Bronchial epithelial cell (primary cell): ENCODE measurements at regions not wholly inside any gene's neighbourhood (a gene's known extent, or its start where the extent isn't known, plus 50 kb on each side); places are given as distances from the start of the nearest gene placed in this dataset.
A peak's percentile ranks its signal among the peaks of the same experiment; 100 is the strongest.

Experiments used
- DNase-seq: peaks from one replicate; pipeline ENCODE4 v3.0.0-alpha.2; 2010; ENCODE audit warnings: low read depth
- FAIRE-seq: peaks from 2 replicates; lab custom pipeline; 2011; peaks lifted over from hg19 to GRCh38; lab: Jason Lieb, UNC
- H3K27me3 ChIP-seq: 2 replicates; pipeline ENCODE4 v1.5.1; 2011; ENCODE audit warnings: low read length; ENCODE audit not compliant: control insufficient read depth, insufficient read depth
- H3K36me3 ChIP-seq: 2 replicates; pipeline ENCODE4 v1.5.1; 2011; ENCODE audit warnings: low read length; ENCODE audit not compliant: control insufficient read depth, insufficient read depth
- H3K4me3 ChIP-seq: 2 replicates; pipeline ENCODE4 v1.5.1; 2011; ENCODE audit warnings: mild to moderate bottlenecking, low read depth, low read length, control low read depth
- TF ChIP-seq, protein P1 (sequence below): IDR thresholded peaks from 2 replicates; pipeline ENCODE4 v1.5.1; 2011; ENCODE audit warnings: mild to moderate bottlenecking, moderate library complexity, low read length, control low read depth, inconsistent platforms; ENCODE audit not compliant: insufficient read depth, severe bottlenecking

DNA sequence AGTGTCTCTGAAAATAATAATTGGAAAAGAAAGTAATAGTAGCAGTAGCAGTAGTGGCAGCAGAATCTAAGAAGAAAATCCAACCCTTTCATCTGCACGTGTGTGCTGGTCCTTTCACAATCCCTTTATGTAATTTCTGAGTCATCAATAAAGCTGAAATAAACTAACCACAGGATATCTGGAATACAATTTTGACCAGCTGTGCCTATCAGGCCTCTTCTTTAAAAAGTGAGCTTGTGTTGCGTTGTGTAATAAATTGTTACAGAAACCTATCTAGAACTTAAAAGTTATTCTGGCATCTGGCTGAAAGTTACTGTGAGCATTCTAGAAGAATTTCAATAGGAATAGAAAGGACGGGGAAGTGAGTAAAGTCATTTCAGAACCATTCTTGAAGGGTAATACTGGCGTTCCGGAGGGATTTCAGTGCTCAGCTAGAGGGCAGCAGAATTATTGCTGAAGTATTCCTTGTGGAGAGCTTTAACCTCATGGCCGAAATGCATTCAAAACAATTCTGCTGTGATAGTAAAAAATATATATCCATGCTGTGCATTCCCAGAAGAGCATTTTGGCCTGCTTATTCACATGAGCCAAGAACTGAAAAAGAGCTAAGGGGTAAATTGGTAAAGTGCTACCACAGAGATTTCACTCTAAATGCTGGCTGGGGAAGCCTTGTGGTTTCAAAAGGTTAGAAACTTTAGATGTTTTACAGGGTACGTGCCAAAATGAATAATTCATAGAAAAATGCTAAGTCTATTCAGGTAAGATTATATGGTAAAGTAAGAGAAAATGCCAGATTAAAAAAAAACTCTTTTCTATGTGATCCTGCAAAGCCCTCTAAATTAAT is 260.6 kb downstream of the NKX6-1 start:
- DNase-seq (peak; percentile 38), FAIRE-seq (no peak)
- TF ChIP-seq, protein P1, sequence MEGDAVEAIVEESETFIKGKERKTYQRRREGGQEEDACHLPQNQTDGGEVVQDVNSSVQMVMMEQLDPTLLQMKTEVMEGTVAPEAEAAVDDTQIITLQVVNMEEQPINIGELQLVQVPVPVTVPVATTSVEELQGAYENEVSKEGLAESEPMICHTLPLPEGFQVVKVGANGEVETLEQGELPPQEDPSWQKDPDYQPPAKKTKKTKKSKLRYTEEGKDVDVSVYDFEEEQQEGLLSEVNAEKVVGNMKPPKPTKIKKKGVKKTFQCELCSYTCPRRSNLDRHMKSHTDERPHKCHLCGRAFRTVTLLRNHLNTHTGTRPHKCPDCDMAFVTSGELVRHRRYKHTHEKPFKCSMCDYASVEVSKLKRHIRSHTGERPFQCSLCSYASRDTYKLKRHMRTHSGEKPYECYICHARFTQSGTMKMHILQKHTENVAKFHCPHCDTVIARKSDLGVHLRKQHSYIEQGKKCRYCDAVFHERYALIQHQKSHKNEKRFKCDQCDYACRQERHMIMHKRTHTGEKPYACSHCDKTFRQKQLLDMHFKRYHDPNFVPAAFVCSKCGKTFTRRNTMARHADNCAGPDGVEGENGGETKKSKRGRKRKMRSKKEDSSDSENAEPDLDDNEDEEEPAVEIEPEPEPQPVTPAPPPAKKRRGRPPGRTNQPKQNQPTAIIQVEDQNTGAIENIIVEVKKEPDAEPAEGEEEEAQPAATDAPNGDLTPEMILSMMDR: no peak

DNA sequence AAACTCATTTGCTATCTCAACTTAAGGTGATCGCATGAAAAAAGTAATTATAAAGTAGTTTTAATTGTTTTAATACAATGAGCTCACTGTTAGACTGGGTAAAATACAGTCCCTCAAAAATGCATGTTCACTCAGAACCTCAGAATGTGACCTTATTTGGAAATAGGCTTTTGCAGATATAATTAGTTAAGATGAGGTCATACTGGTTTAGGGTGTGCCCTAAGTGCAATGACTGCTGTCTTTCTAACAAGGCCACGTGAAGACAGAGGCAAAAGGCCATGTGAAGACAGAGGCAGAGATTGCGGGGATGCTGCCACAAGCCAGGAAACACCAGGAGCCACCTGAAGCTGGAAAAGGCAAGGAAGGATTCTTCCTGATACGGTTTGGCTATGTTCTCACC is 262.1 kb downstream of the NKX6-1 start:
- DNase-seq (peak; percentile 7), FAIRE-seq (no peak)
- Histone ChIP-seq H3K4me3 (no peak overlapping the region), H3K36me3 (no peaks in the 10 kb centered on the region), H3K27me3 (no peaks in the 10 kb centered on the region)
- TF ChIP-seq, protein P1: no peak

More for the DNA sequence above, 260.6 kb downstream of the NKX6-1 start:
- Histone ChIP-seq H3K27me3 (no peaks in the 10 kb centered on the region), H3K36me3 (no peaks in the 10 kb centered on the region), H3K4me3 (no peak overlapping the region)

DNA sequence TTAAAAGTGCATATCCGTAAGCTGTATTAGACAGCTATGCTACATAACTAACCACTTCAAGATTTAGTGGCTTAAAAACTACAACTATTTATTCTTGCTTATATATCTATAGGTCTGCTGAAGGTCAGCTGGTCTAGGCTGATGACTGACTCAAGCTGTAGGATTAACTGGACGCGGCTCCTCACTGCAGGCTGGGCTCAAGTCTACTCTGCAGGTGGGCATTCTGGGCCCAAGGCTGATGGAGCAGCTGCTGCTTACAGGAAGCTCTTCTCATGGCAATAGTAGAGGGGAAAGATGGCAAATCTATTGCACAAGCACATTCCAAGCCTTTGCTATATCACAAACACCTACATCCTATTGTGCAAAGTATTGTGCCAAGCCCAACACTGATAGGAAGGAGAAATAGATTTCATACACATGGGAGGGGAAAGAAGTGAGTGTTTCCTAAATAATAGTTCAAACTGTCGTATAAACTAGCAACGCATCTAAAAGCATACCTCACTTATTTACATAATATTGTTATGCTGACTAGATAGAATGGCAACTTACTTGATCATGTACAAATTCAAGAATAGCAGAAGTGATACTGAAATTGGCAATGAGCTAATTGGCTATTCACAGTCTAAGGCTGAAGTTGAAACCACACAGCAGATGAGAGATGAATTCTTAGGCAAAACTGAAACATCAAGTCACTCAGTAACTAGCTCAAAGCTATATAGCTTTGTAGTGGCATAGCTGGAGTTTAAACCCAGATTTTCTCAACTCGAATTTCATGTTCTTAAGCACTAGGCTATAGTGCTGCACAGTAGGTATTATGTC is 263.8 kb downstream of the NKX6-1 start:
- no peaks in the 10 kb centered on the region for H3K27me3 ChIP-seq
- TF ChIP-seq, protein P1: no peak
- DNase-seq (no peak), FAIRE-seq (no peak)
- H3K4me3 ChIP-seq: no peak overlapping the region
- H3K36me3 ChIP-seq: no peaks in the 10 kb centered on the region

DNA sequence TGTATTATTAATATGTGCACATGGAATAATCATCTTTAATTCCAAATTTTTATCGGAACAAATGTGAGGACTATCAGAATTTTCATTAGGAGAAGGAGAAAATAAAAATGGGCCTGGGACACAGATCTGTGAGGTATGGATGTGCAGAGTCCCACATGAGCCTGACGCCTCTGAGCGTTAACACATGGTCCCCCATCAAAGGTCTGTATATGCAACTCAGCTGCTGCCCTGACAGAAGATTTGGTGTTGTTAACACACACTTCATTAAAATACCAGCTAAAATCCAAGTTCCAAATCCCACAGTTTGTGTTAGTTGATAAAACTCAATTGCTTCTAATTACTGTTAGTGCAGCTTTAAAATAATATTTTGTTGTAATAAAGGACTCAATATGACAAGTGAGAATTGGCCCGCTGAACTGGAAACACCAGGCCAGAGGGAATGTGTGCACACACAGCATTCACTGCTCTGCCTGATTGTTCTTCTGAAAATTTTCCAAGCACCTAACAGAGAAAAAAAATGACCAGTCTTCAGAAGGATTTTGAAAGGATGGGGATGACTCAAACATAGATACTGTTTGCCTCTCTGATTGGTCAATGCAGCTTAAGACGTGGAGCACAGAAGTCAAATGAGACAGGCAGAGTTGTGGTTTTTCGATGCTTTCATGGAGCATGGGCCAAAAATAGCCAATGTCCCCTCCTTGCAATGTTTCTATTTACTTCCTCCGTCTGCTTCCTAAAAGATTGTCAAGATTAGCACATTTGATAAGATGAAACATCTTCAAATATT is 266.6 kb downstream of the NKX6-1 start:
- Histone ChIP-seq H3K4me3 (no peak overlapping the region), H3K36me3 (no peaks in the 10 kb centered on the region), H3K27me3 (no peaks in the 10 kb centered on the region)
- no peak for DNase-seq
- TF ChIP-seq, protein P1: no peak
- FAIRE-seq: no peak

DNA sequence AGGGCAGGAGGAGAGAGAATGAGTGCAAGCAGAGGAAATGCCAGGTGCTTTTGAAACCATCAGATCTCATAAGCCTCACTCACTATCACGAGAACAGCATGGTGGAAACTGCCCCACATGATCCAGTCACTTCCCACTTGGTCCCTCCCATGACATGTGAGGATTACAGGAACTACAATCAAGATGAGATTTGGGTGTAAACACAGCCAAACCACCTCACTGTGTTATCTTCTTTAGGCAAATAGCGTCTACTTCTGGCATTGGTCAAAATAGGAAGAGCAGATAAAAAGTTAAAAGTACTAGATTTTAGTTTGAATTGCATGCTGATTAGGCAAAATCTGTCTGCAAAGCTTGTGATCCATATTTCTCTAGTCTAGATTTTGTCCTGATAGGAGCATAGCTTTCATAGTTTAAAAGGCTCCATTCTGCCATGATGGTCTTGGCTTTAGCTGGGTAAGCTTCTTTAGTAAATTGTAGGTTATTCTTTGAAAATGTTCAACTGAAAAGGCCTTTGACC is 267.5 kb downstream of the NKX6-1 start:
- Histone ChIP-seq H3K4me3 (no peak overlapping the region), H3K27me3 (no peaks in the 10 kb centered on the region), H3K36me3 (no peaks in the 10 kb centered on the region)
- DNase-seq: no peak
- no peak for FAIRE-seq
- TF ChIP-seq, protein P1: no peak
